Osteocyte (in vitro differentiated cells): ENCODE measurements at regions not wholly inside any gene's neighbourhood (a gene's known extent, or its start where the extent isn't known, plus 50 kb on each side); places are given as distances from the start of the nearest gene placed in this dataset.

Source experiments
- DNase-seq: peaks from one replicate; pipeline ENCODE4 v3.0.0; 2021; ENCODE audit warnings: mixed read lengths; ENCODE audit not compliant: unreplicated experiment; ENCODE audit errors: extremely low spot score
- H3K27ac Mint-ChIP-seq: one replicate; pipeline ENCODE4 v1.8.0; 2021; ENCODE audit warnings: mild to moderate bottlenecking, mixed read lengths; ENCODE audit not compliant: unreplicated experiment
- H3K27me3 Mint-ChIP-seq: one replicate; pipeline ENCODE4 v1.8.0; 2021; ENCODE audit warnings: mixed read lengths; ENCODE audit not compliant: unreplicated experiment
- H3K36me3 Mint-ChIP-seq: one replicate; pipeline ENCODE4 v1.8.0; 2021; ENCODE audit warnings: mixed read lengths; ENCODE audit not compliant: unreplicated experiment
- H3K4me1 Mint-ChIP-seq: one replicate; pipeline ENCODE4 v1.8.0; 2021; ENCODE audit warnings: mixed read lengths; ENCODE audit not compliant: unreplicated experiment
- H3K4me3 Mint-ChIP-seq: one replicate; pipeline ENCODE4 v1.8.0; 2021; ENCODE audit warnings: mild to moderate bottlenecking, moderate library complexity, mixed read lengths; ENCODE audit not compliant: unreplicated experiment
- H3K9me3 Mint-ChIP-seq: one replicate; pipeline ENCODE4 v1.8.0; 2021; ENCODE audit warnings: mixed read lengths; ENCODE audit not compliant: unreplicated experiment
- TF ChIP-seq, protein P1 (sequence below): fragments of 200-600 bp; sonication (generic); IDR thresholded peaks from 2 replicates; pipeline ENCODE4 v1.5.0; 2021; ENCODE audit warnings: antibody characterized with exemption, mild to moderate bottlenecking, moderate library complexity

DNA sequence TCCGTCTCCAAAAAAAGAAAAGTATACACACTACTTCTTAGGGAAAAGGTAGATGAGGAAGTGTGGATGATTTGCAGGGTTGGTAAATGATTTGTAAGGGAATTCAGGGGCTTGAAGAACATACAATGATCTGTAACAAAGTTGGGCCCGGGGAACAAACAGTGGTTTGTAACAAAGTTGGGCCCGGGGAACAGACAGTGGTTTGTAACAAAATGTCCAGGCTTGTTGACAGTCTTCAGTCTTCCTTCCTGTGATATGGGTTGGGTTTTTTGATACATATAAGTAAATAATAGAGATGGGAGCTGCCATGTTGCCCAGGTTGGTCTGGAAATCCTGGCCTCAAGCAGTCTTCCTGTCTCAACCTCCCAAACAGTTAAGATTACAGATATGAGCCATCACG, 83.3 kb upstream of the UXS1 start:
- TF ChIP-seq, protein P1, sequence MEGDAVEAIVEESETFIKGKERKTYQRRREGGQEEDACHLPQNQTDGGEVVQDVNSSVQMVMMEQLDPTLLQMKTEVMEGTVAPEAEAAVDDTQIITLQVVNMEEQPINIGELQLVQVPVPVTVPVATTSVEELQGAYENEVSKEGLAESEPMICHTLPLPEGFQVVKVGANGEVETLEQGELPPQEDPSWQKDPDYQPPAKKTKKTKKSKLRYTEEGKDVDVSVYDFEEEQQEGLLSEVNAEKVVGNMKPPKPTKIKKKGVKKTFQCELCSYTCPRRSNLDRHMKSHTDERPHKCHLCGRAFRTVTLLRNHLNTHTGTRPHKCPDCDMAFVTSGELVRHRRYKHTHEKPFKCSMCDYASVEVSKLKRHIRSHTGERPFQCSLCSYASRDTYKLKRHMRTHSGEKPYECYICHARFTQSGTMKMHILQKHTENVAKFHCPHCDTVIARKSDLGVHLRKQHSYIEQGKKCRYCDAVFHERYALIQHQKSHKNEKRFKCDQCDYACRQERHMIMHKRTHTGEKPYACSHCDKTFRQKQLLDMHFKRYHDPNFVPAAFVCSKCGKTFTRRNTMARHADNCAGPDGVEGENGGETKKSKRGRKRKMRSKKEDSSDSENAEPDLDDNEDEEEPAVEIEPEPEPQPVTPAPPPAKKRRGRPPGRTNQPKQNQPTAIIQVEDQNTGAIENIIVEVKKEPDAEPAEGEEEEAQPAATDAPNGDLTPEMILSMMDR = no peak
- H3K36me3 Mint-ChIP-seq = no peaks in the 10 kb centered on the region
- no peaks in the 10 kb centered on the region for H3K4me1 Mint-ChIP-seq
- DNase-seq = no peak
- no peaks in the 10 kb centered on the region for H3K9me3 Mint-ChIP-seq
- H3K4me3 Mint-ChIP-seq = no peak overlapping the region
- H3K27ac Mint-ChIP-seq = no peak overlapping the region
- H3K27me3 Mint-ChIP-seq = peaks cover 16% of the 10 kb centered on the region

DNA sequence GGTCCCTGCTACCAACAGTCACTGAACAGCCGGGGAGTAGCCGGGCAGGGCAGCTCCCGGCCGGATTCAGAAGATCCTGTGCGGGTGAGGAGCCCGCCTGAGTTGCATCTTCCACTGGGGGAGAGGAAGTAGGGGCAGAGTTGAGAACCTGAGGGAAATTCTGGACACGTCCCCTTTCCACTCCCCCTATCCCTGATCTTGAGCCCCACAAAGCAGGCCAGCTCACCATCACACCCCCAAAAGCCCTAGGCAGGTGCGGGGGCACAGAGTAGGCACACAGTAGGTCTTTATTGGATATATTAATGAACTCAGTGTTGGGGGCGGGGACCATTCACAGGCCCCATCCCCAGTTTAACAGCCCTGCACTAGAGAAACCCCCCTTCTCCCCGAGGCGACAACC, 81.9 kb upstream of the UXS1 start:
- Mint-ChIP-seq H3K9me3 (no peaks in the 10 kb centered on the region), H3K36me3 (no peaks in the 10 kb centered on the region), H3K27ac (no peak overlapping the region)

DNA sequence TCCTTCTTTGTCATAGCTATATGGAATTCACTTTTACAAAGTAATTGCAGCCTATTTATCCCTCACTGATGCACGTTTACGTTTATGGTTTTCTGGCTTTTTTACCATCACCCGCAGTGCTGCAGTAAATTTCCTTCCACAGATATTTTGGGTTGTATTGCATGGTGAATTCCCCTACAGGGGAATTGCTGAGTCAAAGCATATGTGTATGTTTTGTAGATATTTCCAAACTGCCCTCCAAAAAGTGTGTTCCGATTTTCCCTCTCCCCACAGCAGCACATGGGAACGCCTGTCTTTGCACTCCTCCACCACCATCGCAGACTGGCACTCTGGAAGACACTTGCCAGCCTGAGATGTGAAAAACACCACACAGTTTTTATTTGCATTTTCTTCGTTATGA, 80.6 kb upstream of the UXS1 start:
- H3K36me3 Mint-ChIP-seq = no peaks in the 10 kb centered on the region
- TF ChIP-seq, protein P1 = no peak
- H3K27ac Mint-ChIP-seq = no peak overlapping the region
- DNase-seq = no peak
- H3K4me1 Mint-ChIP-seq = no peaks in the 10 kb centered on the region
- peaks cover under 1% of the 10 kb centered on the region for H3K27me3 Mint-ChIP-seq
- no peak overlapping the region for H3K4me3 Mint-ChIP-seq
- no peaks in the 10 kb centered on the region for H3K9me3 Mint-ChIP-seq

More for the DNA sequence above, 81.9 kb upstream of the UXS1 start:
- no peak overlapping the region for H3K4me3 Mint-ChIP-seq
- DNase-seq = no peak
- peaks cover 8% of the 10 kb centered on the region for H3K27me3 Mint-ChIP-seq
- H3K4me1 Mint-ChIP-seq = no peaks in the 10 kb centered on the region
- TF ChIP-seq, protein P1 = no peak

DNA sequence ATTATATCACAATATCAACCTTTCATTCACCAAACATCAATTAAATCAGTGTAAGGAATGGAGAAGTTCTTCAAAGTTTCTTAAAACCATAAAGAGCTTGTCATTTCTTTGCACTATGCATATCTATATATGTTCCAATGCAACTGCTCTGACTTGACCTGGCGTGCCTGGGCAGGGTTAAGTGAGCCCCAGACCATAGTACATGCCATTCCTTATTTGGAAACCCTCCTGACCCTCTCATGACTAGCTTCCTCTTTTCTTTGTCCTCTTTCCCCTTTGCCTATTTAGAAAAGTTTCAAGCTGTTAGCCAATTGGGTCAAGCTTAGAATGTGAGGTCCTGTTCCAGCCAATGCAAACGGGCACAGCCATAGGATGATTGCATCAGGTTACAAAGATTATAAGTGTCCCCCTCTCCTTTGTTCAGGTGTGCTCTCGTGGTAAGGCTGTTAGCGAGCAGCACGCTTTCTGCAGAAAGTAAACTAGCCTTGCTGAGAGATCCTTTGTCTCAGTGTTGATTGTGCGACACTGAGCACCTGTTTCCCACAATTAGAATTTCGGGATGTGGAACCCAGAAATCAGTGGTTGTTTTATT, 78.2 kb upstream of the UXS1 start:
- no peaks in the 10 kb centered on the region for H3K36me3 Mint-ChIP-seq
- no peaks in the 10 kb centered on the region for H3K4me1 Mint-ChIP-seq
- H3K4me3 Mint-ChIP-seq = no peak overlapping the region
- DNase-seq = no peak
- H3K27ac Mint-ChIP-seq = no peak overlapping the region
- TF ChIP-seq, protein P1 = no peak
- H3K27me3 Mint-ChIP-seq = no peaks in the 10 kb centered on the region
- no peaks in the 10 kb centered on the region for H3K9me3 Mint-ChIP-seq

DNA sequence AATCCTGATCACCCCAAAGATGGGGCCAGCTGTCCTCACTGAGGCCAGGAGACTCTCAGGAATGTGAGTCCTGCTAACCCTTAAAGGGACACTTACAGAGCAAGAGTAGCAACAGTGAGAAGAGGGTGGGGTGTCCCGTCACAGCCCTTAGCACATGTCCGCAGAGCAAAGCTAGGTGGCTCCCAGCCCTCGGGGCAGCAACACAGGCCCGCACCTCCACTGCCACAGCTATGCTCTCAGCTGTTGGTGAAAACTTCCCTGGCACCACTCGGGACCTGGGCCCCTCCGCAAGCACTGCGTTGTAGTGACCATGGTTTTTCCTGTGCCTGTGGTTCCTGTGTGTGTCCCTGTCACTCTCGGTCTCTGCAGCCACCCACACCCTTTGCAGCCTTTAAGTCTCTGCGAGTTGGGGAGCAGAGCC, 76.4 kb upstream of the UXS1 start:
- no peaks in the 10 kb centered on the region for H3K4me1 Mint-ChIP-seq
- H3K4me3 Mint-ChIP-seq = no peak overlapping the region
- H3K36me3 Mint-ChIP-seq = no peaks in the 10 kb centered on the region

More for the DNA sequence above, 76.4 kb upstream of the UXS1 start:
- H3K27me3 Mint-ChIP-seq = no peaks in the 10 kb centered on the region
- peak; percentile 80 for DNase-seq
- no peak overlapping the region for H3K27ac Mint-ChIP-seq
- TF ChIP-seq, protein P1 = no peak
- no peaks in the 10 kb centered on the region for H3K9me3 Mint-ChIP-seq
